SH-SY5Y (cell line): ENCODE measurements at regions not wholly inside any gene's neighbourhood (a gene's known extent, or its start where the extent isn't known, plus 50 kb on each side); places are given as distances from the start of the nearest gene placed in this dataset.

Experiments used
- GATA2 ChIP-seq: IDR thresholded peaks from 2 replicates; pipeline ENCODE4 v1.6.1; 2011; ENCODE audit warnings: mild to moderate bottlenecking, low read depth, low read length
- GATA3 ChIP-seq: IDR thresholded peaks from 2 replicates; pipeline ENCODE4 v1.6.1; 2011; ENCODE audit warnings: low read depth, mild to moderate bottlenecking, low read length, moderate library complexity

GRCh38 chr2:173605994-173606393 lies 251.3 kb downstream of the CDCA7 start:
- TF ChIP-seq GATA3: no peak
- no peak for TF ChIP-seq GATA2
